Midbrain (tissue), 1 donor: ENCODE measurements at regions not wholly inside any gene's neighbourhood (a gene's known extent, or its start where the extent isn't known, plus 50 kb on each side); places are given as distances from the start of the nearest gene placed in this dataset.
"Not testable (repeated sequence)": the region's sequence is repeated elsewhere in the genome, so short reads cannot be mapped to it uniquely, and the experiment has no call there.

Source experiments
- DNase-seq: peaks from one replicate; lab custom pipeline; 2025; lab: John Stamatoyannopoulos, UW

DNA sequence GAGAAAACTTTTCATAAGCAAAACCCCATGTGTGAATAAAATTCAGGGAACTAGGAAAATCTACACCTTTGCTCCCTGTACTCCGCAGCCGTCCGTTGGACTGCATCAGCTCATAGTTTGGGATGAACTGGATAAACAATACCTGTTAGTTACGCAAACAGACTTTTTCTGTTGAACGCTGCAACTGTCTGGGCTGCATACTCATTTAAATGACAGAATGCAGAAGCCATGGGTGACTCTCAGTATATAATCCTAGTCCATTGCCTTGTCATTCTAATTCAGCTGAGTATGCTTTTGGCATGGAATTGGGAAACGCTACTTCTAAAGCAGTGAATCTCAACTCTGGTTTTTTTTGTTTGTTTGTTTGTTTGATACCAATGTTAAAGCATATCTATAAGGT is 151.6 kb downstream of the SLITRK1 start:
- DNase-seq, result no peak

GRCh38 chr13:83722443-83722842 is 159.8 kb downstream of the SLITRK1 start:
- DNase-seq, result no peak

DNA sequence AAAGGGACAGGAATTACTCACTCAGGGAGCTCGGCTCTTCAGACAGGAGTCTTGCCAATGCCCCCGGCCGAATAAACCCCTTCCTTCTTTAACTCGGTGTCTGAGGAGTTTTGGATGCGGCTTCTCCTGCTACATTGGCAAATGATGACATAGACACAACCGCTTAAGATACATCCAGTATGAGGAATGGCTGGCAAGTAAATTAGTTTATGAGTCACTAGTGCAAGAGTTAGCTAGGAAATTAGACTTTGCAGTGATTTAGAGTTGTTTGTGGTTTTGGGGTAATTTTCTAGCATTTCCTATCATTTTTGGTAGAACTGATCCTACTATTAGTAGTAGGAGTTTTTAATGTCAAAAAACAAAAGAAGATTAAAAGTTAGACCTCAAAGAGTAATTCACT is 166.2 kb downstream of the SLITRK1 start:
- no peak for DNase-seq

DNA sequence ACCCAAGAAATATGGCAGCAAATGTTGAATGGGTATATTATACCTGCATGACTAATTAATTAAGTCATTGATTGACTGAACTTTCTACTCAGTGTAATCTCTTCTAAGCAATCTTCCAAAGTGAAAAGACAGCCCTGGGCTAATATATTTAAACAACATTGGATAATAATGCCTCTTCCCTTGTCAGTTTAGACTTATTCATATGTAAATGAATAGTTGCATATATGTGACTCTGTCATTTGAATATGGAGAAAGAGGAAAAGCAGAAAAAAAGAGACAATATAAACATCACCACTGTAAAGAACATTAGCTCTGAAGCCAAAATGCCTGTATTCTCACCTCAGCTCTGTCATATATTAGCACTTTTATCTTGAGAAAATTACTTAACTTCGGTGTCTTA is 168.0 kb downstream of the SLITRK1 start:
- no peak for DNase-seq

- no peak for DNase-seq
Measured at GRCh38 chr13:83710133-83710515, 172.2 kb downstream of the SLITRK1 start.

DNA sequence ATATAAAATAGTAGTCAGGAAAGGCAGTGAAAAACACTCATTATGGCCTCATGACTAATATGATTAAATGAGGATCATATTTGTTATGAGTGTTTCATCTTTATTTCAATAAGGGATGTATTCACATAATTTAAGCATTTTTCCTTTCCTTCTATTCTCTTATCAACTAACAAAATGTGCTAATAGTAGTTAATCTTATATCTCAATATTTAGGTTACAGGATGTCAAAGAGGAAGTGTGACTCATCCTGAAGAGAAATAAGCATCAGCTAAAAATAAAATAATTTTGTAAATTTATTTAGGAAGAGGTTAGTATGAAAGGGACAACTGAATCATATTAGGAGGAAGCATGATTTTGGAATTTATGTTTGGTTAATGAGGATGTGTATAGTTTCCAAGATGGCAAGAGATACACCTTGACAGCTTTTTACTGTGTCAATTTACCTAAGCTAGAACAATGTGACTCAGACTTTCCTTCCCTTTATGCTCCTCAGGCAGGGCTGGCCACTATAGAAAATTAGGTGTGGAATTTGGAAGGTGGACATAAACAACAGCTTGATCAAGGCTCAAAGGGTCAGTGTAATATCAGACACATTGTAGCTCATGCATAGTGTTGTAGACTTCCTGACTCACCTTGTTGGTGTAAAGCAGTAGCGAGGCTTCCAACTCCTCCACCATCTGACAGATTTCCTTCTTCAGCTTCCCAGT is 172.7 kb downstream of the SLITRK1 start:
- DNase-seq, result no peak

DNA sequence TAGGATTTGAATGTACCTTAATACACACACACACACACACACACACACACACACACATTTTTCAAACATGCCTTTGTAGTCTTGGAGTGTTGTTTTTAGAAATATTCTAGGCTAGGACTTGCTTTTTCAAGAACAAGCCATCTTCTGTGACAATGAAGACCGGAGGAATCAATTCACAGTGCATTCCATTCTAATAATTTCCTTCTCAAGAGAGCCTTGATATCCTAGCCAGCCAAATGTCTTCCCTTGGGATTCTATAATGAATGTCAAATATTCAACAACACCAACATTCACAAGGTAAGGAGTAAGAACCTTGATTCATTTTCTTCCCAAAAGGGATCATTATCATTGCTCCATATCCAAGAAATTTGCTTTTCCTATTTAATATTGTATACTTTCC is 180.3 kb downstream of the SLITRK1 start:
- no peak for DNase-seq

DNA sequence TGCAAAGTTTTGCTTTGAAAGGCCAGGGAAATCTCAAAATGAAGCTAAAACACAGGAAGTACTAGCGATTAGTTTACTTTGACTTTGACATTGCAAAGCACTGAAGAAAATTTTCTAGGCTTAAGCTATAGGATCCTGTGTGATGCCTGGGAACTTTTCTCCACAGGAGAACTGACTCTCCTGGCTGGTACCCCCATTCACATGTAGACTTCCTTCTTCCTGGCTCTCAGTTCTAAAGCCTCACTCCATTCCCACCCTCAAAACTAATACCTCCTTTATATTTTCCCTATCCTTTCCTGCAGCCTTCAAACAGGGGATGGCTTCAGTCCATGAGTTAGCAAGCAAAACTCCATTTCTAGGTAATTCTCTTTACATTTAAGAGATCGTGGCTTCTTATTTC is 189.5 kb downstream of the SLITRK1 start:
- no peak for DNase-seq

DNA sequence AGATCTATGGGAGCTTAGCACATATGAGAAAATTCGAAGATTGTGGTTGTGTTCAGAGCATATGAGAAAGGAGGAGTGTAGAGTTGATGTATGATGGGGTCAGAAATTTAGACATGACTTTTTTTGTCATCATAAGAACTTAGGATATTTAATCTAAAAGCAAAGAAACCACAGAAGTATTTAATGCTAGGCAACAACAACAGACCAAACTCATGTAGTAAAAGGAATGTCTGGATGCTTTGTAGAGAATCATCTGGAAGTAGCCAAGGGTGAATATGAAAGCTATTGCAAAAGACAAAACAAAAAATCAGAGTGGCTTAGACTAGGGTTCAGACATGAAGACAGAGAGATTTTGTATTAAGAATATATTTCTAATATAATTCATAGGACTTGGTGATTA is 190.3 kb downstream of the SLITRK1 start:
- no peak for DNase-seq

- DNase-seq, result no peak
Measured at GRCh38 chr13:83681547-83681946, 200.7 kb downstream of the SLITRK1 start.

DNA sequence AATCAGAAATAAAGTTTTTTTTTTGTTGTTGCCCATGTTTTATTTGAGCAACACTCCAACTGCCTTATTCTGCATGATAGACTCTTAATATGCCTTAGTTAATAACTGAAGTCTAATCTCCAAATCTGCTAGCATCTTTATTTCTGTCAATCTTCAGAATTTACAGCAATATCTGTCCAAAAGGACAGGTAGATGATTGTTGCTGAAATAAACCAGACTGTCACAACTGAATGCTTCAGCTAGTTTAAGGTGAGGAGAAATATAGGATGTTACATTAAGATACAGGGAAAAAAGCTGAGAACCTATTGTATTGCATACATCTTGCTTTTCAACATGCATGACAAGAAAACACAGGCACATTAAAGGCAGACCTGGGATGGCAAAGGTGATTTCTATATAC is 204.3 kb downstream of the SLITRK1 start:
- DNase-seq, result no peak

GRCh38 chr13:83672612-83673011 is 209.7 kb downstream of the SLITRK1 start:
- DNase-seq, result no peak

- no peak for DNase-seq
Measured at GRCh38 chr13:83667606-83668005, 214.7 kb downstream of the SLITRK1 start.

DNA sequence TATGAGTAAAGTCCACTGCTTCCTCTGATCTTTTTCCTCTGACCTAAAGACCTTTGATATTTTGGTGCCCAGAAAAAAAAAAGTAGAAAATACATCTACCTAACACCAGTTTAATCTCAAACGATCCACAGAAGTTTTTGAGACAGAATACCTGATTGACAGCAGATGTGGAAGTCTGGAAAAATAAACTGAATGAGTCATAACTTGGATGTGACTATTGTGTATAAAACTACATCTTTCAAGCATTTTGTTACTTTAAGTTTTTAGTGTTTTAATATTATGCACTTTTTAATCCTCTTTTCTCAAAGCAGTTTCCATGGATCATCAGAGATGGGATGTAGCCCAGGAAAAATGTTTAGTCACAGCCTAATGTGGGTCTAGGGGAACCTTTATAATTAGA is 216.1 kb downstream of the SLITRK1 start:
- no peak for DNase-seq

DNA sequence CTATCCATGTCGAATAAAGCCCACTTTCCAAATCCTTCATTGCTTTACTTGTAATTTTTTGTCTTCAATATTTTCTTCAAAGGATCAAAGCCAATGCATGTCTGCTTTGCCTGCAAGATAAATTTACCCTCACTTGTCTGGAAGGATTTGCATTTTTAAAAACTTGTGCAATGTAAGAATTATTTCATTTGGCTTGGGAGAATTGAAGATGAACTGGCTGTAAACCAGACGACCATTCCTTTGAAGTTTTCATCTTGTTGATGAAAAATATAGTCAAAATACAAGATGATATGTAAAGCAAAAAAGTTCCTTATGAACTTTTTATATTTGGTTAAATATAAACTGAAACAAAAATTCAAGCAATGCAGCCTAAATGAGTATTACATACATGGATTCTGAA is 225.0 kb downstream of the SLITRK1 start:
- no peak for DNase-seq

GRCh38 chr13:83642617-83643016 is 239.7 kb downstream of the SLITRK1 start:
- DNase-seq, result not testable (repeated sequence)

DNA sequence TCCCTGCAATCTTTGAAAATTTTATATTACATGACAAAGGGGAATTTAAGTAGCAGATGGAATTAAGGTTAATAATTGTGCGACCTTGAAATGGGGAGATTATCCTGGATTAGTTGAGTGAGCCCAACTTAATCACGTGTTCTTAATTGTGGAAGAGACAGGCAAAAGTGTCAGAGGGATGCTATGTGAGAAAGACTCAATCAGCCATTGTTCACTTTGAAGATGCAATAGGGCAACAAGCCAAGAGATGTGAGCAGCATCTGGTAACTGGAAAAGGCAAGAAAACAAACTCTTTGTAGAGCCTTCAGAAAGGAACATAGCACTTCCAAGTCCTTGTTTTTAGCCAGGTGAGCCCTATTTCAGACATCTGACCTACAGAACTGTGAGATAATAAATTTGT is 247.7 kb downstream of the SLITRK1 start:
- peak; percentile 70 for DNase-seq

- peak; percentile 14 for DNase-seq
Measured at GRCh38 chr13:83633746-83634145, 248.5 kb downstream of the SLITRK1 start.

DNA sequence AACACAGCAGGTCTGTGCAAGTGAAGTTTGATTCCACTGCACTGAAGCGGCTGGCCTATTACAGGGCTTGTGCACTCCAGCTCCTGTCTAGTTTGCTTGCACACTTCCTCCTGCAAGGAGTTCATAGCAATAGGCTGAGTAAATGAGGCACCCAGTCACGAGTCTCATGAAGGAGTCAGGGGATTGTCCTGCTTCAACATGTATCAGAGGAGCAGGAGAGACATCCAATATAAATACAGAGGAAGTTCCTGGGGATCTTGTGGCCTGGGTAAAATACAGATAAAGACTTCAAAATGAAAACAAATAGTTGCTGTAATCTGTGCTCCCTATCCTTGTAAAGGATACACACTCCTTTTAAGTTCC is 259.9 kb downstream of the SLITRK1 start:
- no peak for DNase-seq

- DNase-seq, result no peak
Measured at GRCh38 chr13:83621765-83622421, 260.4 kb downstream of the SLITRK1 start.

GRCh38 chr13:83620530-83621220 is 261.6 kb downstream of the SLITRK1 start:
- DNase-seq, result no peak

DNA sequence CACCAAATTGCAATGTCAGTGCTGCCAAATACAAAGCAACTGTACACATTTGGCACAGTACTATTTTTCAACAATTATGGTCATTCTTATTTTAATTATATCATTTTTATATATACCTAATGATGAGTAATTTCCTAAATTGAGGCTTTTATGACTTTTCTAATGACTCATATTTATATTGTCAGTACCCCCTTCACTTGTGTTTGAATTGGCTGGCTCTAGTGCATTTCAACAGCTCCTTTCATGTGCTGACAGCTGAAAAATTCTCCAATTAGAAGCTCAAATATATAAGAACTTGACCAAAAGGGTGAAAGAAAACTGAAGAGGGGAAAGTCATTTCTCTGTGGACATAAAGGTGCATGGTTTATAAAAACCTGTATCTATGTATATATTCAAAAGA is 263.3 kb downstream of the SLITRK1 start:
- no peak for DNase-seq

DNA sequence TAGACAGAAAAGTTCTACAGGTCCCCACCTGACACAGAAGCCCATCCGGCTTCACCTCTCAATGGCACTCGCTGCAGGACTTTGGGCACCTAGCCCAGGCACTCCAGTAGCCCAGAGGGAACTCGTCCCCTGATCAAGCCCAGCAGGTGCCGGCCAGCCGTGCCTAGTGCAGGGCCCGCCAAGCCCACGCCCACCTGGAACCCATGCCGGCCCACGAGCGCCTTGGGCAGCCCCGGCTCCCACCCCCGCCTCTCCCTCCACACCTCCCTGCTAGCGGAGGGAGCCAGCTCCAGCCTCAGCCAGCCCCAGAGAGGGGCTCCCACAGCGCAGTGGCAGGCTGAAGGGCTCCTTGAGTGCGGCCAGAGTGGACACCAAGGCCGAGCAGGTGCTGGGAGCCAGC is 268.8 kb downstream of the SLITRK1 start:
- no peak for DNase-seq
